IPS DF 6.9 (cell line): ENCODE measurements at regions not wholly inside any gene's neighbourhood (a gene's known extent, or its start where the extent isn't known, plus 50 kb on each side); places are given as distances from the start of the nearest gene placed in this dataset.

Experiments
- DNase-seq: peaks from one replicate; pipeline ENCODE4 v3.0.0-alpha.2; 2013; ENCODE audit warnings: low read depth, low spot score
- H3K27ac ChIP-seq: one replicate; pipeline ENCODE4 v1.5.1; 2013; ENCODE audit warnings: low read length, control low read depth
- H3K27me3 ChIP-seq: 2 replicates; pipeline ENCODE4 v1.6.1; 2013; ENCODE audit warnings: mild to moderate bottlenecking, low read length; ENCODE audit not compliant: control insufficient read depth, insufficient read depth
- H3K36me3 ChIP-seq: 2 replicates; pipeline ENCODE4 v1.6.1; 2013; ENCODE audit warnings: low read length; ENCODE audit not compliant: control insufficient read depth, insufficient read depth
- H3K4me1 ChIP-seq: 2 replicates; pipeline ENCODE4 v1.6.1; 2013; ENCODE audit warnings: low read length; ENCODE audit not compliant: control insufficient read depth, insufficient read depth
- H3K4me3 ChIP-seq: 2 replicates; pipeline ENCODE4 v1.5.1; 2013; ENCODE audit warnings: mild to moderate bottlenecking, low read length
- H3K9me3 ChIP-seq: 2 replicates; pipeline ENCODE4 v1.6.1; 2013; ENCODE audit warnings: low read length, inconsistent platforms; ENCODE audit not compliant: control insufficient read depth, insufficient read depth
- WGBS: extraction: QIAGEN DNeasy Blood & Tissue Kit; methylation state at CpG from one replicate; pipeline ENCODE4 v1.1.7; 2013; ENCODE audit warnings: mixed read lengths, missing lambda C conversion rate; ENCODE audit not compliant: insufficient read length, insufficient coverage; 5-methylcytosine and 5-hydroxymethylcytosine counted together

GRCh38 chr12:105759149-105759548 lies 379.6 kb downstream of the NUAK1 start:
- no peak for DNase-seq
- Histone ChIP-seq H3K9me3 (no peaks in the 10 kb centered on the region), H3K4me3 (no peak overlapping the region), H3K27ac (no peak overlapping the region), H3K27me3 (no peaks in the 10 kb centered on the region), H3K36me3 (no peaks in the 10 kb centered on the region), H3K4me1 (no peaks in the 10 kb centered on the region)
- WGBS = no CpG with 5 or more reads among the region's 5 CpGs

DNA sequence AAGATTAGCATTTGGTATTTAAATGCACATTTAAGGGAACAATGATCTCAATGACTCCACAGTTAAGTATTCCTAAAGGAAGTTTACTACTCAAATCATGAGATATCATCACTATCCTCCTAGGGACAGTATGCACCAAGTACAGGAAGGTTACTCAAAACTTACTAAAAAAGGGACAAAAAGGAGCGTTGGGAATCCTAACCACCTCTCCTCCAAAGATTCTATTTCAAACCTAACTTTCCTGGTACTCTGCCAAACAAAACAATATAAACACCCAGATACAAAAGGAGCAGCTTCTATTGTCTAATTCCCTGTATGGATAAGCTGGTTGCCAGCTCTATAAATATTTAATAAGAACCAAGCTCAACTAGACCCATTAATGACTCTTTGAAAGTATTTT lies 377.7 kb downstream of the NUAK1 start:
- Histone ChIP-seq H3K27ac (no peak overlapping the region), H3K27me3 (no peaks in the 10 kb centered on the region), H3K4me3 (no peak overlapping the region), H3K36me3 (no peaks in the 10 kb centered on the region), H3K9me3 (no peaks in the 10 kb centered on the region), H3K4me1 (no peaks in the 10 kb centered on the region)
- WGBS = no CpG with 5 or more reads among the region's 1 CpG
- DNase-seq = no peak

- Histone ChIP-seq H3K27me3 (no peaks in the 10 kb centered on the region), H3K27ac (no peak overlapping the region), H3K4me3 (no peak overlapping the region), H3K36me3 (no peaks in the 10 kb centered on the region), H3K4me1 (no peaks in the 10 kb centered on the region), H3K9me3 (no peaks in the 10 kb centered on the region)
- DNase-seq = no peak
- WGBS = no CpG with 5 or more reads among the region's 10 CpGs
Observed at GRCh38 chr12:105764216-105764835, 374.4 kb downstream of the NUAK1 start.

GRCh38 chr12:105765053-105766014 lies 373.4 kb downstream of the NUAK1 start:
- H3K36me3 ChIP-seq = no peaks in the 10 kb centered on the region
- H3K4me3 ChIP-seq = no peak overlapping the region
- no peak for DNase-seq
- H3K27me3 ChIP-seq = no peaks in the 10 kb centered on the region
- no CpG with 5 or more reads among the region's 6 CpGs for WGBS
- no peaks in the 10 kb centered on the region for H3K9me3 ChIP-seq
- no peaks in the 10 kb centered on the region for H3K4me1 ChIP-seq
- no peak overlapping the region for H3K27ac ChIP-seq

DNA sequence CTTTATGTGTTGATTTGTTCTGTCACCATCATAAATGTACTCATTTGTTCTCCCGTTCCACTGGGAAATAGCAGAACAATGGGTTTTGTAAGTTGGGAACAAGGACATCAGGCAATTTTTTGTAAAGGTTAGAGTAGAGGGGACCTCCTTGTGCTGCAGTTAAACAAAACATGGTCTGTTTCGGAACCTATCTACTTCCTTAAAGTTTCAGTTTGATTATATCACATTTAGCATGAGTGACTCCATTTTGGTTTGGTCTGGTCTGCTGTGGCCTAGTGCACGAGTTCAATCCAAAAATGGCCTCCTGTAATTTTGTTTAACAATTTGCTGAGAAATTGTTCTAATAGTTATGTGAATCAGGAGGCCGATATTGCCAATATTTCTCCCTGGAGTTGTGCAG lies 372.7 kb downstream of the NUAK1 start:
- H3K27me3 ChIP-seq = no peaks in the 10 kb centered on the region

GRCh38 chr12:105769486-105769885 lies 369.3 kb downstream of the NUAK1 start:
- no CpG with 5 or more reads among the region's 2 CpGs for WGBS
- no peak overlapping the region for H3K27ac ChIP-seq
- no peak for DNase-seq
- no peaks in the 10 kb centered on the region for H3K36me3 ChIP-seq
- H3K27me3 ChIP-seq = no peaks in the 10 kb centered on the region
- H3K4me1 ChIP-seq = no peaks in the 10 kb centered on the region
- H3K9me3 ChIP-seq = no peaks in the 10 kb centered on the region
- H3K4me3 ChIP-seq = no peak overlapping the region

More for the DNA sequence above, 372.7 kb downstream of the NUAK1 start:
- Histone ChIP-seq H3K9me3 (no peaks in the 10 kb centered on the region), H3K36me3 (no peaks in the 10 kb centered on the region), H3K4me3 (no peak overlapping the region), H3K27ac (no peak overlapping the region), H3K4me1 (no peaks in the 10 kb centered on the region)
- WGBS = no CpG with 5 or more reads among the region's 4 CpGs
- no peak for DNase-seq

DNA sequence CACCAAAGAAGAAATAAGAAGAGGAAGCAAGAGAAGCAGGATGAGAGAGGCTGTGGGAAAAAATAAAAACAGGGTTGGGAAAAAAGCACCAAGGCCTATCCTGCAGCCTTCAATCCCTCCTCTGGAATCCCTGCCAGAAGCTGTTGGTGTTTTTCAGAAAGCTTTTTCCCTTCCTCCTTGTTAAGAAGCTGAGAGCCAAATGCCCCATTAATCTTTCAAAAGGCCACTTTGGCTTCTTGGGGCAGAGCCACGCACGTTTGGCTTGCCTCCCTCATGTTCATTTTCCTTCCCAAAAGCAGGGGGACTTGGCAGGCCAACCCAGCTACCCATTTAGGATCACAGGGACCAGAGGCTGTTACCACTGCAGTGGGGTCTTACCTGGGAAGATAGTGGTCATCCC lies 365.3 kb downstream of the NUAK1 start:
- no peak overlapping the region for H3K4me3 ChIP-seq
- DNase-seq = no peak
- H3K4me1 ChIP-seq = no peaks in the 10 kb centered on the region
- no CpG with 5 or more reads among the region's 2 CpGs for WGBS
- no peaks in the 10 kb centered on the region for H3K9me3 ChIP-seq
- H3K36me3 ChIP-seq = no peaks in the 10 kb centered on the region
- no peaks in the 10 kb centered on the region for H3K27me3 ChIP-seq
- H3K27ac ChIP-seq = no peak overlapping the region

DNA sequence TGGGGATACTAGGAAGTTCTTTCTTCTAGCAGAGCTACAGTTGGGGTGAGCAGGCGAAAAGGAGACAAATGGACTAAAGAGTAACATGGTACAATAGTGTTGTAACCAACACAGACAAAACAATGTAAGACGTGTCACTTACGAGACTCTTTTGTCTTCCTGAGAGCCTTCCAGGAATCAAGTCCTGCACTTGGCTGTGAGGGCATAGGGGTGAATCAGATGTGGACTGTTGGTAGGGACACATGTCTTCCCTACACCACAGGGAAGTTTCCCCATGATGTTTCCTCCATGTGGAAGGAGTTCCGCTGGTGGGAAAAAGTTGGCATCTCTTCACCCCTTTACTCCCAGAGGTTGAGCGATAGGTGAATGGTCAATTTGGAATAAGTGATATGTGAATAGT lies 364.7 kb downstream of the NUAK1 start:
- no peak overlapping the region for H3K4me3 ChIP-seq
- WGBS = no CpG with 5 or more reads among the region's 5 CpGs
- no peaks in the 10 kb centered on the region for H3K36me3 ChIP-seq
- no peaks in the 10 kb centered on the region for H3K27me3 ChIP-seq
- H3K9me3 ChIP-seq = no peaks in the 10 kb centered on the region
- DNase-seq = no peak
- H3K27ac ChIP-seq = no peak overlapping the region
- no peaks in the 10 kb centered on the region for H3K4me1 ChIP-seq

DNA sequence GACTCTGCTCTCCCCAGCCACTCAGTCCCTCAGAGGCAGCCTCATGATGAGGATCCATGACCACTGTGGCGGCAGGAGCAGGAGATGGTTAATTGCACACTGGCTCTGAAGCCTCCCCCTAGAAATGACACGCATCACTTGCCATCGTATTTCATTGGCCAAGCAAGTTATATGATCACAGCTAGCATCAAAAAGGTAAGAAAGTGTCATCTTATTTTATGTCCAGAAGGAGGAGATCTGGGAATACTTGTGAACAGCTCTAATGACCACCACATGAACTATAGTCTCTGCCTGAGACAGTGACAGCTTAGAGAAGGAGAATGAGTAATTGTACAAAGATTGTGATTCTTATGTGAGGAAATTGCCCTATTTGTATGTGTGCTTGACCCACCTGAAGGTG lies 363.4 kb downstream of the NUAK1 start:
- Histone ChIP-seq H3K9me3 (no peaks in the 10 kb centered on the region), H3K4me1 (no peaks in the 10 kb centered on the region), H3K36me3 (no peaks in the 10 kb centered on the region), H3K27ac (no peak overlapping the region), H3K27me3 (no peaks in the 10 kb centered on the region), H3K4me3 (no peak overlapping the region)
- no CpG with 5 or more reads among the region's 3 CpGs for WGBS
- no peak for DNase-seq

GRCh38 chr12:105783983-105784947 lies 354.5 kb downstream of the NUAK1 start:
- Histone ChIP-seq H3K9me3 (no peaks in the 10 kb centered on the region), H3K27ac (no peak overlapping the region), H3K4me3 (no peak overlapping the region), H3K36me3 (no peaks in the 10 kb centered on the region), H3K27me3 (no peaks in the 10 kb centered on the region), H3K4me1 (no peaks in the 10 kb centered on the region)
- no CpG with 5 or more reads among the region's 8 CpGs for WGBS
- DNase-seq = no peak
